Astrocyte (in vitro differentiated cells and primary cell): ENCODE measurements at regions not wholly inside any gene's neighbourhood (a gene's known extent, or its start where the extent isn't known, plus 50 kb on each side); places are given as distances from the start of the nearest gene placed in this dataset.
"Not testable (repeated sequence)": the region's sequence is repeated elsewhere in the genome, so short reads cannot be mapped to it uniquely, and the experiment has no call there.

Experiments used
- DNase-seq: peaks from one replicate; pipeline ENCODE4 v3.0.0-alpha.2; 2010; ENCODE audit warnings: low read depth
- FAIRE-seq: peaks from 2 replicates; lab custom pipeline; 2011; peaks lifted over from hg19 to GRCh38; lab: Jason Lieb, UNC
- H2AFZ ChIP-seq: 2 replicates; pipeline ENCODE4 v1.6.0; 2012; ENCODE audit warnings: low read depth, low read length, inconsistent platforms
- H3K27ac ChIP-seq: 2 replicates; pipeline ENCODE4 v1.5.1; 2011; ENCODE audit warnings: low read depth, low read length, inconsistent platforms
- H3K27me3 ChIP-seq: 2 replicates; pipeline ENCODE4 v1.6.0; 2011; ENCODE audit warnings: low read length, inconsistent platforms; ENCODE audit not compliant: insufficient read depth
- H3K36me3 ChIP-seq: 2 replicates; pipeline ENCODE4 v1.5.1; 2011; ENCODE audit warnings: low read length, inconsistent platforms; ENCODE audit not compliant: insufficient read depth
- H3K4me1 ChIP-seq: 2 replicates; pipeline ENCODE4 v1.5.1; 2011; ENCODE audit warnings: low read length, inconsistent platforms; ENCODE audit not compliant: insufficient read depth
- H3K4me2 ChIP-seq: 2 replicates; pipeline ENCODE4 v1.6.0; 2012; ENCODE audit warnings: low read length, inconsistent platforms
- H3K4me3 ChIP-seq: 2 replicates; pipeline ENCODE4 v1.5.1; 2011; ENCODE audit warnings: low read depth, mild to moderate bottlenecking, low read length, inconsistent platforms; ENCODE audit not compliant: insufficient read depth
- H3K79me2 ChIP-seq: 2 replicates; pipeline ENCODE4 v1.6.0; 2012; ENCODE audit warnings: mild to moderate bottlenecking, low read length, inconsistent platforms; ENCODE audit not compliant: insufficient read depth
- H3K9ac ChIP-seq: 2 replicates; pipeline ENCODE4 v1.6.0; 2012; ENCODE audit warnings: mild to moderate bottlenecking, low read length, inconsistent platforms
- H3K9me3 ChIP-seq: 2 replicates; pipeline ENCODE4 v1.5.1; 2012; ENCODE audit warnings: low read depth, mild to moderate bottlenecking, low read length, inconsistent platforms; ENCODE audit not compliant: insufficient read depth
- H4K20me1 ChIP-seq: 2 replicates; pipeline ENCODE4 v1.6.0; 2012; ENCODE audit warnings: low read length, inconsistent platforms; ENCODE audit not compliant: insufficient read depth
- H3K27ac Mint-ChIP-seq: one replicate; pipeline ENCODE4 v1.8.0; 2021; ENCODE audit warnings: mild to moderate bottlenecking, mixed read lengths; ENCODE audit not compliant: unreplicated experiment
- H3K27me3 Mint-ChIP-seq: one replicate; pipeline ENCODE4 v1.8.0; 2021; ENCODE audit warnings: low read depth, mixed read lengths; ENCODE audit not compliant: unreplicated experiment
- H3K36me3 Mint-ChIP-seq: one replicate; pipeline ENCODE4 v1.8.0; 2021; ENCODE audit warnings: low read depth, mixed read lengths; ENCODE audit not compliant: unreplicated experiment
- H3K4me1 Mint-ChIP-seq: one replicate; pipeline ENCODE4 v1.8.0; 2021; ENCODE audit warnings: low read depth, mixed read lengths; ENCODE audit not compliant: unreplicated experiment
- H3K4me3 Mint-ChIP-seq: one replicate; pipeline ENCODE4 v1.8.0; 2021; ENCODE audit warnings: mild to moderate bottlenecking, moderate library complexity, mixed read lengths; ENCODE audit not compliant: unreplicated experiment
- H3K9me3 Mint-ChIP-seq: one replicate; pipeline ENCODE4 v1.8.0; 2021; ENCODE audit warnings: mild to moderate bottlenecking, mixed read lengths; ENCODE audit not compliant: unreplicated experiment
- CTCF ChIP-seq: IDR thresholded peaks from 2 replicates; pipeline ENCODE4 v1.5.1; 2011; ENCODE audit warnings: low read depth, mild to moderate bottlenecking, inconsistent platforms, low read length, moderate library complexity; ENCODE audit not compliant: insufficient read depth
- EZH2 ChIP-seq: IDR thresholded peaks from 2 replicates; pipeline ENCODE4 v1.6.1; 2012; ENCODE audit warnings: mild to moderate bottlenecking, low read length, inconsistent platforms; ENCODE audit not compliant: insufficient read depth

- Histone ChIP-seq H3K27me3 (no peaks in the 10 kb centered on the region), H4K20me1 (no peaks in the 10 kb centered on the region), H3K4me2 (no peak overlapping the region), H3K9me3 (no peaks in the 10 kb centered on the region), H3K79me2 (no peaks in the 10 kb centered on the region), H3K4me3 (no peak overlapping the region), H3K27ac (no peak overlapping the region), H2AFZ (no peak overlapping the region), H3K4me1 (no peaks in the 10 kb centered on the region), H3K9ac (no peak overlapping the region), H3K36me3 (no peaks in the 10 kb centered on the region)
- Mint-ChIP-seq H3K4me1 (peaks cover 16% of the 10 kb centered on the region), H3K4me3 (no peak overlapping the region), H3K27ac (no peak overlapping the region), H3K27me3 (no peaks in the 10 kb centered on the region), H3K36me3 (peaks cover 2% of the 10 kb centered on the region), H3K9me3 (peaks cover 9% of the 10 kb centered on the region)
- FAIRE-seq = no peak
- no peak for TF ChIP-seq CTCF
- TF ChIP-seq EZH2 = no peak
- DNase-seq = no peak
Observed at GRCh38 chr12:46537387-46537955, 164.9 kb upstream of the SLC38A2 start.

- not testable (repeated sequence) for H3K36me3 Mint-ChIP-seq, H3K9me3 Mint-ChIP-seq, H3K4me1 ChIP-seq, H3K9ac ChIP-seq, DNase-seq, H3K79me2 ChIP-seq, H3K27ac ChIP-seq, H2AFZ ChIP-seq, H3K4me2 ChIP-seq, H3K36me3 ChIP-seq, H4K20me1 ChIP-seq, H3K27ac Mint-ChIP-seq, FAIRE-seq, H3K9me3 ChIP-seq, H3K4me3 Mint-ChIP-seq, H3K27me3 Mint-ChIP-seq, H3K27me3 ChIP-seq, H3K4me3 ChIP-seq
- peaks cover 16% of the 10 kb centered on the region for H3K4me1 Mint-ChIP-seq
Observed at GRCh38 chr12:46536316-46536715, 163.7 kb upstream of the SLC38A2 start.

GRCh38 chr12:46535907-46536306, 163.3 kb upstream of the SLC38A2 start:
- peaks cover 6% of the 10 kb centered on the region for H3K9me3 ChIP-seq
- H3K9ac ChIP-seq = no peak overlapping the region
- DNase-seq = no peak
- no peaks in the 10 kb centered on the region for H3K4me1 ChIP-seq
- Mint-ChIP-seq H3K4me1 (peaks cover 16% of the 10 kb centered on the region), H3K27ac (no peak overlapping the region), H3K9me3 (peaks cover 7% of the 10 kb centered on the region), H3K36me3 (no peaks in the 10 kb centered on the region), H3K27me3 (no peaks in the 10 kb centered on the region), H3K4me3 (no peak overlapping the region)
- H3K27ac ChIP-seq = no peak overlapping the region
- TF ChIP-seq CTCF = no peak
- TF ChIP-seq EZH2 = no peak
- H3K79me2 ChIP-seq = no peaks in the 10 kb centered on the region
- no peak overlapping the region for H3K4me3 ChIP-seq
- no peaks in the 10 kb centered on the region for H4K20me1 ChIP-seq
- no peak overlapping the region for H3K4me2 ChIP-seq
- no peak overlapping the region for H2AFZ ChIP-seq
- H3K27me3 ChIP-seq = no peaks in the 10 kb centered on the region
- no peaks in the 10 kb centered on the region for H3K36me3 ChIP-seq
- FAIRE-seq = no peak
